HL-60 (cell line): ENCODE measurements at regions not wholly inside any gene's neighbourhood (a gene's known extent, or its start where the extent isn't known, plus 50 kb on each side); places are given as distances from the start of the nearest gene placed in this dataset.

ENCODE experiments used
- POLR2AphosphoS5 ChIP-seq: IDR thresholded peaks from 2 replicates; pipeline ENCODE4 v1.6.1; 2012; ENCODE audit warnings: low read depth
- TF ChIP-seq, protein P1 (sequence below): IDR thresholded peaks from one replicate; pipeline ENCODE4 v1.5.1; 2011; ENCODE audit warnings: low read length, control low read depth, inconsistent platforms; ENCODE audit not compliant: insufficient read depth
- TF ChIP-seq, protein P2 (sequence below): IDR thresholded peaks from 2 replicates; pipeline ENCODE4 v1.6.1; 2012; ENCODE audit warnings: low read depth; ENCODE audit not compliant: insufficient replicate concordance

DNA sequence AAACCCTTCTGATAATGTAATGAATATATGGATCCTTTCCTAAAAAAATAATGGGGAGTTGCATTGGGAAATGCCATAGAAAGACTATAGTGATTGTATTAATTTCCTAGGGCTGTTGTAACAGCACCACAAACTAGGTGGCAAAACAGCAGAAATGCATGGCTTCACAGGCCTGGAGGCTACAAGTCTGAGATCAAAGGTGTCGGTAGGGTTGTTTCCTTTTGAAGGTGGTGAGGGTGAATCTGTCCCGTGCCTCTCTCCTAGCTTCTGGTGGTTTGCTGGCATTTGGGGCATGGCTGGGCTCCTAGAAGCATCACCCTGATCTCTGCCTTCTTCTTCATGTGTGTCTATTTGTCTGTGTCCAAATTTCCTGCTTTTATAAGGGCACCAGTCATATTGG lies 149.7 kb downstream of the INHBB start:
- TF ChIP-seq, protein P1, sequence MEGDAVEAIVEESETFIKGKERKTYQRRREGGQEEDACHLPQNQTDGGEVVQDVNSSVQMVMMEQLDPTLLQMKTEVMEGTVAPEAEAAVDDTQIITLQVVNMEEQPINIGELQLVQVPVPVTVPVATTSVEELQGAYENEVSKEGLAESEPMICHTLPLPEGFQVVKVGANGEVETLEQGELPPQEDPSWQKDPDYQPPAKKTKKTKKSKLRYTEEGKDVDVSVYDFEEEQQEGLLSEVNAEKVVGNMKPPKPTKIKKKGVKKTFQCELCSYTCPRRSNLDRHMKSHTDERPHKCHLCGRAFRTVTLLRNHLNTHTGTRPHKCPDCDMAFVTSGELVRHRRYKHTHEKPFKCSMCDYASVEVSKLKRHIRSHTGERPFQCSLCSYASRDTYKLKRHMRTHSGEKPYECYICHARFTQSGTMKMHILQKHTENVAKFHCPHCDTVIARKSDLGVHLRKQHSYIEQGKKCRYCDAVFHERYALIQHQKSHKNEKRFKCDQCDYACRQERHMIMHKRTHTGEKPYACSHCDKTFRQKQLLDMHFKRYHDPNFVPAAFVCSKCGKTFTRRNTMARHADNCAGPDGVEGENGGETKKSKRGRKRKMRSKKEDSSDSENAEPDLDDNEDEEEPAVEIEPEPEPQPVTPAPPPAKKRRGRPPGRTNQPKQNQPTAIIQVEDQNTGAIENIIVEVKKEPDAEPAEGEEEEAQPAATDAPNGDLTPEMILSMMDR = no peak
- no peak for TF ChIP-seq POLR2AphosphoS5
- TF ChIP-seq, protein P2, sequence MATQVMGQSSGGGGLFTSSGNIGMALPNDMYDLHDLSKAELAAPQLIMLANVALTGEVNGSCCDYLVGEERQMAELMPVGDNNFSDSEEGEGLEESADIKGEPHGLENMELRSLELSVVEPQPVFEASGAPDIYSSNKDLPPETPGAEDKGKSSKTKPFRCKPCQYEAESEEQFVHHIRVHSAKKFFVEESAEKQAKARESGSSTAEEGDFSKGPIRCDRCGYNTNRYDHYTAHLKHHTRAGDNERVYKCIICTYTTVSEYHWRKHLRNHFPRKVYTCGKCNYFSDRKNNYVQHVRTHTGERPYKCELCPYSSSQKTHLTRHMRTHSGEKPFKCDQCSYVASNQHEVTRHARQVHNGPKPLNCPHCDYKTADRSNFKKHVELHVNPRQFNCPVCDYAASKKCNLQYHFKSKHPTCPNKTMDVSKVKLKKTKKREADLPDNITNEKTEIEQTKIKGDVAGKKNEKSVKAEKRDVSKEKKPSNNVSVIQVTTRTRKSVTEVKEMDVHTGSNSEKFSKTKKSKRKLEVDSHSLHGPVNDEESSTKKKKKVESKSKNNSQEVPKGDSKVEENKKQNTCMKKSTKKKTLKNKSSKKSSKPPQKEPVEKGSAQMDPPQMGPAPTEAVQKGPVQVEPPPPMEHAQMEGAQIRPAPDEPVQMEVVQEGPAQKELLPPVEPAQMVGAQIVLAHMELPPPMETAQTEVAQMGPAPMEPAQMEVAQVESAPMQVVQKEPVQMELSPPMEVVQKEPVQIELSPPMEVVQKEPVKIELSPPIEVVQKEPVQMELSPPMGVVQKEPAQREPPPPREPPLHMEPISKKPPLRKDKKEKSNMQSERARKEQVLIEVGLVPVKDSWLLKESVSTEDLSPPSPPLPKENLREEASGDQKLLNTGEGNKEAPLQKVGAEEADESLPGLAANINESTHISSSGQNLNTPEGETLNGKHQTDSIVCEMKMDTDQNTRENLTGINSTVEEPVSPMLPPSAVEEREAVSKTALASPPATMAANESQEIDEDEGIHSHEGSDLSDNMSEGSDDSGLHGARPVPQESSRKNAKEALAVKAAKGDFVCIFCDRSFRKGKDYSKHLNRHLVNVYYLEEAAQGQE = no peak
